Right atrium auricular region (tissue), 2 donors: ENCODE measurements at regions not wholly inside any gene's neighbourhood (a gene's known extent, or its start where the extent isn't known, plus 50 kb on each side); places are given as distances from the start of the nearest gene placed in this dataset.

Experiments used
- DNase-seq: peaks from one replicate; pipeline ENCODE4 v3.0.0-alpha.2; 2019; ENCODE audit warnings: low spot score
- H3K27ac ChIP-seq, 2 donors: fragments of 200-600 bp; sonication (generic); 1 replicate in 1 of 2; 2 replicates in 1 of 2; pipeline ENCODE4 v1.5.1; 2016 to 2019
- H3K27me3 ChIP-seq, 2 donors: fragments of 200-600 bp; sonication (generic); one replicate each; pipeline versions ENCODE4 v1.5.1 to v1.6.0; 2017 to 2019
- H3K36me3 ChIP-seq: fragments of 200-600 bp; sonication (generic); one replicate; pipeline ENCODE4 v1.5.1; 2016
- H3K4me1 ChIP-seq, 2 donors: fragments of 200-600 bp; sonication (generic); one replicate each; pipeline versions ENCODE4 v1.5.1 to v1.6.0; 2017 to 2019
- H3K4me3 ChIP-seq, 2 donors: fragments of 200-600 bp; sonication (generic); 1 replicate in 1 of 2; 2 replicates in 1 of 2; pipeline ENCODE4 v1.5.1; 2017 to 2019; ENCODE audit warnings: mild to moderate bottlenecking in 1 of 2, moderate library complexity in 1 of 2
- H3K9me3 ChIP-seq, 2 donors: fragments of 200-600 bp; sonication (generic); one replicate each; pipeline ENCODE4 v1.5.1; 2019
- CTCF ChIP-seq, 2 donors: fragments of 200-600 bp; sonication (generic); IDR thresholded peaks; one replicate each; pipeline ENCODE4 v1.5.1; 2019; ENCODE audit warnings: antibody characterized with exemption in 2 of 2

GRCh38 chr19:30314056-30314804, 58.0 kb upstream of the ZNF536 start:
- Histone ChIP-seq H3K4me3 (no peak overlapping the region), H3K9me3 (peaks cover 0 to 8% of the 10 kb centered on the region in 2 donors), H3K36me3 (no peaks in the 10 kb centered on the region), H3K27ac (no peak overlapping the region), H3K4me1 (no peaks in the 10 kb centered on the region), H3K27me3 (no peaks in the 10 kb centered on the region)
- DNase-seq = no peak
- TF ChIP-seq CTCF (IDR thresholded peaks at IDR 0.05) = no peak

- Histone ChIP-seq H3K27ac (no peak overlapping the region), H3K4me3 (no peak overlapping the region), H3K9me3 (peaks cover 0 to 8% of the 10 kb centered on the region in 2 donors), H3K27me3 (no peaks in the 10 kb centered on the region), H3K36me3 (no peaks in the 10 kb centered on the region), H3K4me1 (no peaks in the 10 kb centered on the region)
- DNase-seq = no peak
- TF ChIP-seq CTCF (IDR thresholded peaks at IDR 0.05) = no peak
Measured at GRCh38 chr19:30314805-30315155, 57.4 kb upstream of the ZNF536 start.

- DNase-seq = no peak
- H3K27me3 ChIP-seq = no peaks in the 10 kb centered on the region
- H3K4me1 ChIP-seq = no peaks in the 10 kb centered on the region
- H3K27ac ChIP-seq = no peak overlapping the region
- H3K9me3 ChIP-seq = peaks cover 0 to 8% of the 10 kb centered on the region in 2 donors
- no peaks in the 10 kb centered on the region for H3K36me3 ChIP-seq
- no peak overlapping the region for H3K4me3 ChIP-seq
- TF ChIP-seq CTCF (IDR thresholded peaks at IDR 0.05) = no peak
Measured at GRCh38 chr19:30315159-30315558, 57.0 kb upstream of the ZNF536 start.

GRCh38 chr19:30316000-30316491, 56.1 kb upstream of the ZNF536 start:
- H3K36me3 ChIP-seq = no peaks in the 10 kb centered on the region
- DNase-seq = no peak
- H3K9me3 ChIP-seq = peaks cover 0 to 8% of the 10 kb centered on the region in 2 donors
- no peaks in the 10 kb centered on the region for H3K4me1 ChIP-seq
- H3K27ac ChIP-seq = no peak overlapping the region
- H3K4me3 ChIP-seq = no peak overlapping the region
- H3K27me3 ChIP-seq = no peaks in the 10 kb centered on the region
- no peak for TF ChIP-seq CTCF (IDR thresholded peaks at IDR 0.05)

- H3K9me3 ChIP-seq = peaks cover 0 to 8% of the 10 kb centered on the region in 2 donors
- no peak for TF ChIP-seq CTCF (IDR thresholded peaks at IDR 0.05)
- no peak for DNase-seq
- H3K4me1 ChIP-seq = no peaks in the 10 kb centered on the region
- H3K4me3 ChIP-seq = no peak overlapping the region
- H3K36me3 ChIP-seq = no peaks in the 10 kb centered on the region
- no peaks in the 10 kb centered on the region for H3K27me3 ChIP-seq
- no peak overlapping the region for H3K27ac ChIP-seq
Measured at GRCh38 chr19:30316560-30317106, 55.6 kb upstream of the ZNF536 start.
